Suprapubic skin (tissue), 4 donors: ENCODE measurements at regions not wholly inside any gene's neighbourhood (a gene's known extent, or its start where the extent isn't known, plus 50 kb on each side); places are given as distances from the start of the nearest gene placed in this dataset.

ENCODE experiments used
- DNase-seq, 2 donors: peaks; one replicate each; pipeline ENCODE4 v3.0.0-alpha.2; 2019; ENCODE audit warnings: low spot score in 2 of 2
- H3K27ac ChIP-seq: fragments of 200-600 bp; sonication (generic); one replicate; pipeline ENCODE4 v1.5.1; 2019
- H3K27me3 ChIP-seq: fragments of 200-600 bp; sonication (generic); one replicate; pipeline ENCODE4 v1.5.1; 2019
- H3K36me3 ChIP-seq: fragments of 200-600 bp; sonication (generic); one replicate; pipeline ENCODE4 v1.5.1; 2019
- H3K4me1 ChIP-seq: fragments of 200-600 bp; sonication (generic); one replicate; pipeline ENCODE4 v1.5.1; 2019
- H3K4me3 ChIP-seq: fragments of 200-600 bp; sonication (generic); one replicate; pipeline ENCODE4 v1.5.1; 2019; ENCODE audit warnings: mild to moderate bottlenecking
- H3K9me3 ChIP-seq: fragments of 200-600 bp; sonication (generic); one replicate; pipeline ENCODE4 v1.5.1; 2019
- EP300 ChIP-seq: sonication (generic); formaldehyde crosslinking; IDR thresholded peaks from one replicate; pipeline ENCODE4 v1.6.1; 2017; ENCODE audit warnings: antibody characterized with exemption
- POLR2A ChIP-seq, 2 donors: fragments of 450-650 bp; IDR thresholded peaks; one replicate each; pipeline ENCODE4 v1.6.1; 2017; ENCODE audit warnings: antibody characterized with exemption in 2 of 2, mild to moderate bottlenecking in 2 of 2, moderate library complexity in 2 of 2
- POLR2AphosphoS5 ChIP-seq, 3 donors: sonication (generic); formaldehyde crosslinking; IDR thresholded peaks; one replicate each; pipeline ENCODE4 v1.6.1; 2017; ENCODE audit warnings: antibody characterized with exemption in 3 of 3
- WGBS: methylation state at CpG from one replicate; pipeline ENCODE4 v1.1.5; 2018; 5-methylcytosine and 5-hydroxymethylcytosine counted together
- TF ChIP-seq, protein P1 (sequence below), 2 donors: fragments of 200-600 bp in 1 of 2; fragments of 450-650 bp in 1 of 2; sonication (generic) in 1 of 2; IDR thresholded peaks; one replicate each; pipeline ENCODE4 v1.5.1; 2016 to 2019; ENCODE audit warnings: antibody characterized with exemption in 2 of 2, mild to moderate bottlenecking in 1 of 2, moderate library complexity in 1 of 2

DNA sequence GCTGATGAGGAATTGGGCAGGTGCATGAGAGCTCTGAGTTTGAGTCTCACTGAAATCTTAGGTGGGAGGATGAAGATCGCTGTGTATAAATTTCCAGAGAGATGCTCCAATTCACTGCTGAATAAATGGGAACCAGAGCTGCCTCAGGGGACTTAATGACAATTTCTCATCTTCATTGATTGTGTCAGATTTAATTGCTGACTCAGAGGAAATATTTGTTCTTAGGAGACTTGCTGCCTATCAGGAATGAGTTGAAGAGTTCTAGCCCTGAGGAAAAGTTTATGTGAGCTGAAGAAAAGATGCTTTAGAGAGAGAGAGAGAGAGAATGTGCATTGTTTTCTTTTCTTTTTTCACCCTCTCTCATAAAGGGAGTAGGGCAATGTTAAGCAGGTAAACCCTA lies 827.5 kb upstream of the WWC1 start:
- Histone ChIP-seq H3K4me3 (no peak overlapping the region), H3K9me3 (no peaks in the 10 kb centered on the region), H3K27ac (no peak overlapping the region), H3K4me1 (no peaks in the 10 kb centered on the region), H3K36me3 (no peaks in the 10 kb centered on the region), H3K27me3 (no peaks in the 10 kb centered on the region)
- no peak for DNase-seq
- no peak for TF ChIP-seq POLR2A (IDR thresholded peaks at IDR 0.05)
- TF ChIP-seq EP300 = no peak
- WGBS = 91% methylated on average over 1 of the region's 1 CpG

DNA sequence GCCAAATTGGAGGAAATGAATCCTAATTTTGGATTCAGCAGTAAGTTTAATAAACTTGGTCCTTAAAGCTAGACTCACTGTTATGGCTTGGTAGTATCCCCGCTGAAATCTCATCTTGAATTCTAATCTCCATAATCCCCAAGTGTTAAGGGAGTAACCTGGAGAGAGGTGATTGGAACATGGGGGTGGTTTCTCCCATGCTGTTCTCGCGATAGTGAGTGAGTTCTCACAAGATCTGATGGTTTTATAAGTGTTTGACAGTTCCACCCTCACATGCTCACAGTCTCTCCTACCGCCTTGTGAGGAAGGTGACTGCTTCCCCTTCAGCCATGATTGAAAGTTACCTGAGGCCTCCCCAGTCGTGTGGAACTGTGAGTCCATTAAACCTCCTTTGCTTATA lies 824.5 kb upstream of the WWC1 start:
- H3K27ac ChIP-seq = no peak overlapping the region
- no peaks in the 10 kb centered on the region for H3K4me1 ChIP-seq
- H3K4me3 ChIP-seq = no peak overlapping the region
- DNase-seq = no peak
- H3K27me3 ChIP-seq = no peaks in the 10 kb centered on the region
- WGBS = 58% methylated on average over 5 of the region's 5 CpGs
- no peaks in the 10 kb centered on the region for H3K36me3 ChIP-seq
- no peaks in the 10 kb centered on the region for H3K9me3 ChIP-seq
- TF ChIP-seq EP300 = no peak
- no peak for TF ChIP-seq POLR2AphosphoS5 (IDR thresholded peaks at IDR 0.05)
- TF ChIP-seq POLR2A (IDR thresholded peaks at IDR 0.05) = no peak
- TF ChIP-seq, protein P1, sequence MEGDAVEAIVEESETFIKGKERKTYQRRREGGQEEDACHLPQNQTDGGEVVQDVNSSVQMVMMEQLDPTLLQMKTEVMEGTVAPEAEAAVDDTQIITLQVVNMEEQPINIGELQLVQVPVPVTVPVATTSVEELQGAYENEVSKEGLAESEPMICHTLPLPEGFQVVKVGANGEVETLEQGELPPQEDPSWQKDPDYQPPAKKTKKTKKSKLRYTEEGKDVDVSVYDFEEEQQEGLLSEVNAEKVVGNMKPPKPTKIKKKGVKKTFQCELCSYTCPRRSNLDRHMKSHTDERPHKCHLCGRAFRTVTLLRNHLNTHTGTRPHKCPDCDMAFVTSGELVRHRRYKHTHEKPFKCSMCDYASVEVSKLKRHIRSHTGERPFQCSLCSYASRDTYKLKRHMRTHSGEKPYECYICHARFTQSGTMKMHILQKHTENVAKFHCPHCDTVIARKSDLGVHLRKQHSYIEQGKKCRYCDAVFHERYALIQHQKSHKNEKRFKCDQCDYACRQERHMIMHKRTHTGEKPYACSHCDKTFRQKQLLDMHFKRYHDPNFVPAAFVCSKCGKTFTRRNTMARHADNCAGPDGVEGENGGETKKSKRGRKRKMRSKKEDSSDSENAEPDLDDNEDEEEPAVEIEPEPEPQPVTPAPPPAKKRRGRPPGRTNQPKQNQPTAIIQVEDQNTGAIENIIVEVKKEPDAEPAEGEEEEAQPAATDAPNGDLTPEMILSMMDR (IDR thresholded peaks at IDR 0.05) = no peak

DNA sequence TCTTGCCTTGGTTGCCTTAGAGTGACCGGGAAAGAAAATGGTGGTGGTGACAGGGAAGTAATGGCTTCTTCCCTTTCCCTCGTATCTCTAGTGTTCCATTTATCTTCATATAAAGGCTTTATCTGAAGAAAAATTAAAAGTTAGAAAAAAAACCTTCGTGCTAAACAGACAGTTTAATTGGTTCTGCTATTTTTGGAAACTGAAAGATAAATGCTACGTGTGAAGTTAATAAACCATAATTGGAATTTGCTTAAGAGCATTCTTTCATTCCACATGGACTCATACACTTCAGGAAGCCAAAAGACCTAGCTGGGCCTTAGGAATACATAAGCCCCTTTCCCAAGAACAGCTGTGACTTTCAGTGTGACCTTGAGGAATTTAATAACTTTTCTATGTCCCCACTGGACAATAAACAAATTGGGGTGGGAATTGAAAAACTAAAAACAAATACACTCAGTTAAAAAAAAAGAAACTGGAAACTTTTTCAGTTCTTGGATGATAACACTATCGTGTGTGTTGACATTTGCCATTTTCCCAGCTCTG lies 818.8 kb upstream of the WWC1 start:
- TF ChIP-seq EP300 (no peak), POLR2A (IDR thresholded peaks at IDR 0.05) (no peak), POLR2AphosphoS5 (IDR thresholded peaks at IDR 0.05) (no peak)
- TF ChIP-seq, protein P1 (IDR thresholded peaks at IDR 0.05) = no peak
- Histone ChIP-seq H3K4me1 (no peaks in the 10 kb centered on the region), H3K9me3 (no peaks in the 10 kb centered on the region), H3K27ac (no peak overlapping the region), H3K36me3 (no peaks in the 10 kb centered on the region), H3K4me3 (no peak overlapping the region), H3K27me3 (no peaks in the 10 kb centered on the region)
- 55% methylated on average over 5 of the region's 5 CpGs for WGBS
- DNase-seq = no peak

DNA sequence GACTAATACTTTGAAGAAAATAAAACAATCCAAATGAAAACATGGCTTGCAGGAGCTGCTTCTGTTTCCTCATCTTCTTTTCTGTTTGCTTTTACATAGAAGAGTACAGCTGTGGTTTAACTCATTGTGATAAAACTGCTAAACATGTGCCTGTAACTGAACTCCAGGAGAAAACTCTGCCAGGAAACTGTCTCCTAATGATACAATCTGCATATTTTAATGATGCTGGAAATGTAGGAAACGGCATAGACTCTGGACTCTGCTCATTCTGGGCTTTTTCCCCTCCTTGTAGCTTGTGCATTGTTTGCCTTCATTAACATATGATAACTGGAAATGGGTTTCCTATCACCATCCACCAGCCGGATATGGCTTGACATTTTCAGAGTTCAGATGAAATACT lies 813.3 kb upstream of the WWC1 start:
- Histone ChIP-seq H3K27ac (no peak overlapping the region), H3K27me3 (no peaks in the 10 kb centered on the region), H3K4me3 (no peak overlapping the region), H3K36me3 (no peaks in the 10 kb centered on the region), H3K4me1 (no peaks in the 10 kb centered on the region), H3K9me3 (no peaks in the 10 kb centered on the region)
- TF ChIP-seq POLR2AphosphoS5 (IDR thresholded peaks at IDR 0.05) = no peak
- TF ChIP-seq, protein P1 (IDR thresholded peaks at IDR 0.05) = no peak
- TF ChIP-seq POLR2A (IDR thresholded peaks at IDR 0.05) = no peak
- TF ChIP-seq EP300 = no peak
- WGBS = 33% methylated on average over 2 of the region's 2 CpGs
- no peak for DNase-seq

DNA sequence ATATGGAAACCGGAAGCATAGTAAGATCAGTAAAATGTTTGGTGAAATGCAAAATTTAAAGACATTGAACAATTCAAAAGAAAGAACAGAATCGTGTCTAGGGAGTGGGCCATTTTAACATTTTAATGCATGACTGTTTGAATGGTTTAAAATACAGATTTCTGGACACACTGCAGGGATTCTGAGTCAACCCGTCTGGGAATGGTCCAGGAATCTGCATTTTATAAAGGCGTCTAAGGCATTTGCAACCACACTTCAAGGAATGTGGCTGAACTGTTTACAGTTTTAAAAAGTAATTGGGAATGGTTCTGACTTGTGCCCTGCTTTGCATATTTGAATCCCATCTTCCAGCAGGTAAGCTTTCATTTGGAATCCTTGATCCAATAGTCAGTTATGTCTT lies 811.7 kb upstream of the WWC1 start:
- H3K27me3 ChIP-seq = no peaks in the 10 kb centered on the region
- H3K9me3 ChIP-seq = no peaks in the 10 kb centered on the region
- no peak overlapping the region for H3K4me3 ChIP-seq
- TF ChIP-seq POLR2AphosphoS5 (IDR thresholded peaks at IDR 0.05) (no peak), EP300 (no peak), POLR2A (IDR thresholded peaks at IDR 0.05) (no peak)
- TF ChIP-seq, protein P1 (IDR thresholded peaks at IDR 0.05) = no peak
- H3K36me3 ChIP-seq = no peaks in the 10 kb centered on the region
- no peaks in the 10 kb centered on the region for H3K4me1 ChIP-seq
- H3K27ac ChIP-seq = no peak overlapping the region
- no peak for DNase-seq
- WGBS = 73% methylated on average over 4 of the region's 4 CpGs

DNA sequence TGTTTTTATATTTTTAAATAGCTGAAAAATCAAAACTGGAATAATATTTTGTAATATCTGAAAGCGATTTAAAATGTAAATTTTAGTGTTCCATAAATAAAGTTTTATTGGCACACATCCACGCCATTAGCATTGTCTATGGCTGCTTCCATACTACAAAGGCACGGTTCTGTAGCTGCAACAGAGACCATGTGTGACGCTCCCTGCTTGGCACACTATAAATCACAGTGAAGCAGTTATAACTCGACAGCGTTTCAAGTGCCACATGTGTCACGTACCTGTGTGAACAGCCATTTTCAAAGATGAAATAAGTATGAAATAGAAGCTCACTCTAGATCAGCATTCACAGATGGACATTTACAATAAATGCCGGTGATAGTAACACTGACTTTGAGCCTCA lies 810.1 kb upstream of the WWC1 start:
- TF ChIP-seq, protein P1 (IDR thresholded peaks at IDR 0.05) = no peak
- TF ChIP-seq POLR2A (IDR thresholded peaks at IDR 0.05) = no peak
- TF ChIP-seq EP300 = no peak
- TF ChIP-seq POLR2AphosphoS5 (IDR thresholded peaks at IDR 0.05) = no peak
- Histone ChIP-seq H3K27me3 (no peaks in the 10 kb centered on the region), H3K27ac (no peak overlapping the region), H3K9me3 (no peaks in the 10 kb centered on the region), H3K4me3 (no peak overlapping the region), H3K4me1 (no peaks in the 10 kb centered on the region), H3K36me3 (no peaks in the 10 kb centered on the region)
- DNase-seq = no peak
- WGBS = 70% methylated on average over 8 of the region's 8 CpGs
